K562 (cell line): ENCODE measurements at regions not wholly inside any gene's neighbourhood (a gene's known extent, or its start where the extent isn't known, plus 50 kb on each side); places are given as distances from the start of the nearest gene placed in this dataset.

Experiments used
- ATAC-seq: fragments of 200-7000 bp; cut with Tn5 transposase; 3 replicates; pipeline ENCODE4 v1.9.1; 2020; ENCODE audit warnings: moderate library complexity
- BruUV-seq: library from RNA; stranded (reverse); fragments of 400-500 nt; replicated peaks from 2 replicates; lab custom pipeline; 2021; lab: Mats Ljungman, UMichigan
- CTCF ChIA-PET: fragments of 300-600 bp; formaldehyde crosslinking; extraction: SDS; loops from one replicate; lab custom pipeline; 2021; ENCODE audit warnings: low intra/inter-chr PET ratio; lab: Yijun Ruan, JAX
- POLR2A ChIA-PET: fragments of 300-600, 350-650 bp; sonication (Branson Sonifier 250); formaldehyde crosslinking; extraction: SDS; loops from one replicate; lab custom pipeline; 2021; ENCODE audit warnings: antibody characterized with exemption, inconsistent platforms; lab: Yijun Ruan, JAX
- DNase-seq, 4 experiments: peaks; one replicate each; pipeline versions ENCODE4 v3.0.0 to v3.0.0-alpha.2; 2011 to 2018; ENCODE audit warnings: low spot score in 3 of 4, mixed read lengths in 3 of 4; ENCODE audit errors: extremely low read depth in 1 of 4
- FAIRE-seq: peaks from 2 replicates; lab custom pipeline; 2011; peaks lifted over from hg19 to GRCh38; lab: Jason Lieb, UNC
- H2AFZ ChIP-seq: 2 replicates; pipeline ENCODE4 v1.6.0; 2011; ENCODE audit warnings: low read depth, low read length, control low read depth, inconsistent platforms
- H3K27ac ChIP-seq: fragments of 200-600 bp; 3 replicates; pipeline ENCODE4 v1.8.0; 2011; ENCODE audit warnings: low read depth, mild to moderate bottlenecking, control low read depth, inconsistent platforms, low read length, moderate library complexity, mixed read lengths; ENCODE audit errors: extremely low read depth
- H3K27me3 ChIP-seq, 2 experiments: fragments of 300-600 bp in 1 of 2; 2 replicates in 1 of 2; 3 replicates in 1 of 2; pipeline versions ENCODE4 v1.6.0 to v1.8.0; 2011; ENCODE audit warnings: inconsistent platforms in 2 of 2, low read length in 2 of 2, mild to moderate bottlenecking in 1 of 2, mixed read lengths in 1 of 2, moderate library complexity in 1 of 2; ENCODE audit not compliant: control insufficient read depth in 2 of 2, insufficient read depth in 2 of 2
- H3K36me3 ChIP-seq: fragments of 300-600 bp; 3 replicates; pipeline ENCODE4 v1.8.0; 2011; ENCODE audit warnings: mild to moderate bottlenecking, low read length, inconsistent platforms; ENCODE audit not compliant: control insufficient read depth, insufficient read depth
- H3K4me1 ChIP-seq, 2 experiments: fragments of 200-600 bp in 1 of 2; replicated peaks in 1 of 2; 2 replicates in 1 of 2; 3 replicates in 1 of 2; pipeline versions ENCODE4 v1.5.1 to v1.8.0; 2011; ENCODE audit warnings: inconsistent platforms in 2 of 2, low read length in 2 of 2, mild to moderate bottlenecking in 1 of 2, mixed read lengths in 1 of 2, moderate library complexity in 1 of 2; ENCODE audit not compliant: control insufficient read depth in 2 of 2, insufficient read depth in 2 of 2
- H3K4me2 ChIP-seq: 2 replicates; pipeline ENCODE4 v1.6.1; 2011; ENCODE audit warnings: low read length, control low read depth, inconsistent platforms, mixed read lengths; ENCODE audit not compliant: insufficient read depth
- H3K4me3 ChIP-seq: fragments of 200-600 bp; sonication (generic), shearing (Covaris generic); 2 replicates; pipeline ENCODE4 v1.5.1; 2016; ENCODE audit warnings: control low read depth, inconsistent platforms
- H3K79me2 ChIP-seq: fragments of 200-600 bp; 3 replicates; pipeline ENCODE4 v1.8.0; 2011; ENCODE audit warnings: low read length, inconsistent platforms; ENCODE audit not compliant: control insufficient read depth, insufficient read depth
- H3K9ac ChIP-seq, 2 experiments: 2 replicates each; pipeline versions ENCODE4 v1.6.0 to v1.6.1; 2011; ENCODE audit warnings: low read depth in 2 of 2, low read length in 2 of 2, control low read depth in 1 of 2, inconsistent platforms in 1 of 2, mild to moderate bottlenecking in 1 of 2, mixed read lengths in 1 of 2; ENCODE audit not compliant: insufficient read depth in 1 of 2
- H3K9me1 ChIP-seq: one replicate; pipeline ENCODE4 v1.6.0; 2011; ENCODE audit warnings: inconsistent platforms, mild to moderate bottlenecking, low read length, moderate library complexity; ENCODE audit not compliant: control insufficient read depth, insufficient read depth
- H3K9me3 ChIP-seq: replicated peaks from 2 replicates; pipeline ENCODE4 v1.5.1; 2011; ENCODE audit warnings: low read depth, low read length, inconsistent platforms; ENCODE audit not compliant: control insufficient read depth, insufficient read depth
- H4K20me1 ChIP-seq: replicated peaks from 2 replicates; pipeline ENCODE4 v1.6.1; 2011; ENCODE audit warnings: low read length, inconsistent platforms, mixed read lengths; ENCODE audit not compliant: control insufficient read depth, insufficient read depth
- ATF3 ChIP-seq, 2 experiments: fragments of 450-650 bp in 1 of 2; sonication (generic) in 1 of 2; formaldehyde crosslinking in 1 of 2; IDR thresholded peaks in 1 of 2; conservative IDR thresholded peaks in 1 of 2; 2 replicates each; pipeline versions ENCODE4 v1.6.1 to v1.8.1; 2016 to 2023; ENCODE audit warnings: mild to moderate bottlenecking in 2 of 2, moderate library complexity in 2 of 2, inconsistent platforms in 1 of 2, missing genetic modification reagents in 1 of 2
- CCNT2 ChIP-seq: IDR thresholded peaks from 2 replicates; pipeline ENCODE4 v1.6.1; 2011; ENCODE audit warnings: borderline replicate concordance, low read depth, mild to moderate bottlenecking, moderate library complexity, mixed read lengths, low read length; ENCODE audit not compliant: insufficient read length; ENCODE audit errors: extremely low read depth
- CHD2 ChIP-seq: IDR thresholded peaks from 2 replicates; pipeline ENCODE4 v1.6.1; 2011; ENCODE audit warnings: low read depth, low read length
- FOXJ3 ChIP-seq: sonication (generic); formaldehyde crosslinking; IDR thresholded peaks from 2 replicates; pipeline ENCODE4 v1.4.0; 2020; ENCODE audit warnings: mild to moderate bottlenecking, missing genetic modification reagents
- GATAD2A ChIP-seq: fragments of 450-650 bp; IDR thresholded peaks from 2 replicates; pipeline ENCODE4 v1.6.1; 2017
- GATAD2B ChIP-seq: fragments of 450-650 bp; IDR thresholded peaks from 2 replicates; pipeline ENCODE4 v1.6.1; 2017; ENCODE audit warnings: mild to moderate bottlenecking, borderline replicate concordance
- HINFP ChIP-seq: fragments of 450-650 bp; conservative IDR thresholded peaks from 2 replicates; pipeline ENCODE4 v1.6.1; 2016; ENCODE audit warnings: missing genetic modification characterization, low read depth, mild to moderate bottlenecking, control low read depth, missing compliant biosample characterization
- IFI16 ChIP-seq: fragments of 250-450 bp; sonication (Bioruptor Pico); IDR thresholded peaks from 2 replicates; pipeline ENCODE4 v2.1.2; 2022; ENCODE audit warnings: mild to moderate bottlenecking, inconsistent platforms
- KAT2B ChIP-seq: IDR thresholded peaks from one replicate; pipeline ENCODE4 v1.6.1; 2012; ENCODE audit warnings: low read depth, mild to moderate bottlenecking, control low read depth, inconsistent platforms, low read length, moderate library complexity
- LCOR ChIP-seq: sonication (generic); formaldehyde crosslinking; IDR thresholded peaks from 2 replicates; pipeline ENCODE4 v1.8.0; 2022; ENCODE audit warnings: mild to moderate bottlenecking, missing genetic modification reagents
- SOX6 ChIP-seq: fragments of 450-650 bp; IDR thresholded peaks from 2 replicates; pipeline ENCODE4 v1.6.1; 2014; ENCODE audit warnings: mild to moderate bottlenecking
- TAL1 ChIP-seq: fragments of 450-650 bp; IDR thresholded peaks from 2 replicates; pipeline ENCODE4 v1.6.1; 2016; ENCODE audit warnings: mild to moderate bottlenecking
- TCF7 ChIP-seq: sonication (generic); IDR thresholded peaks from 2 replicates; pipeline ENCODE4 v1.6.1; 2016; ENCODE audit warnings: antibody characterized with exemption, borderline replicate concordance
- ZNF12 ChIP-seq: sonication (generic); formaldehyde crosslinking; IDR thresholded peaks from 2 replicates; pipeline ENCODE4 v1.4.0; 2020; ENCODE audit warnings: mild to moderate bottlenecking, missing genetic modification reagents
- ZNF764 ChIP-seq: fragments of 250-450 bp; sonication (Bioruptor Pico); IDR thresholded peaks from 2 replicates; pipeline ENCODE4 v1.4.0; 2020; ENCODE audit warnings: low read depth, mild to moderate bottlenecking, moderate library complexity
- ZNF778 ChIP-seq: fragments of 450-650 bp; formaldehyde crosslinking; IDR thresholded peaks from 2 replicates; pipeline ENCODE4 v1.4.0; 2020; ENCODE audit warnings: mild to moderate bottlenecking, moderate library complexity
- WGBS: fragments of 100-300 bp; shearing (Covaris generic); methylation state at CpG from one replicate; pipeline ENCODE4 v1.1.6; 2016; ENCODE audit warnings: low coverage, mixed read lengths; ENCODE audit not compliant: insufficient coverage; ENCODE audit errors: missing lambda C conversion rate; 5-methylcytosine and 5-hydroxymethylcytosine counted together
- in situ Hi-C: fragments of 300-500 bp; cut with MboI; formaldehyde crosslinking; loops from 4 replicates; pipeline ENCODE4 v1.15.0; 2018; ENCODE audit warnings: inconsistent platforms, mixed read lengths
- intact Hi-C: fragments of 100-400 bp; cut with micrococcal nuclease; formaldehyde crosslinking; loops from 2 replicates; pipeline ENCODE4 v1.14.2; 2022
- TF ChIP-seq, protein P1 (sequence below): fragments of 250-450 bp; sonication (Bioruptor Pico); IDR thresholded peaks from 2 replicates; pipeline ENCODE4 v1.4.0; 2020; ENCODE audit warnings: mild to moderate bottlenecking

- H4K20me1 ChIP-seq, result no peaks in the 10 kb centered on the region
- no peaks in the 10 kb centered on the region for H3K36me3 ChIP-seq
- no peak for TF ChIP-seq KAT2B
- TF ChIP-seq CCNT2, result no peak
- TF ChIP-seq TAL1, result no peak
- no peak for TF ChIP-seq HINFP (tag)
- TF ChIP-seq ZNF778 (CRISPR knock-in tag), result no peak
- TF ChIP-seq, protein P1, sequence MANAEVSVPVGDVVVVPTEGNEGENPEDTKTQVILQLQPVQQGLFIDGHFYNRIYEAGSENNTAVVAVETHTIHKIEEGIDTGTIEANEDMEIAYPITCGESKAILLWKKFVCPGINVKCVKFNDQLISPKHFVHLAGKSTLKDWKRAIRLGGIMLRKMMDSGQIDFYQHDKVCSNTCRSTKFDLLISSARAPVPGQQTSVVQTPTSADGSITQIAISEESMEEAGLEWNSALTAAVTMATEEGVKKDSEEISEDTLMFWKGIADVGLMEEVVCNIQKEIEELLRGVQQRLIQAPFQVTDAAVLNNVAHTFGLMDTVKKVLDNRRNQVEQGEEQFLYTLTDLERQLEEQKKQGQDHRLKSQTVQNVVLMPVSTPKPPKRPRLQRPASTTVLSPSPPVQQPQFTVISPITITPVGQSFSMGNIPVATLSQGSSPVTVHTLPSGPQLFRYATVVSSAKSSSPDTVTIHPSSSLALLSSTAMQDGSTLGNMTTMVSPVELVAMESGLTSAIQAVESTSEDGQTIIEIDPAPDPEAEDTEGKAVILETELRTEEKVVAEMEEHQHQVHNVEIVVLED, result no peak
- no peak for TF ChIP-seq GATAD2B
- TF ChIP-seq ZNF12, result no peak
- no peak for TF ChIP-seq ATF3 (IDR thresholded peaks at IDR 0.05)
- no peak for TF ChIP-seq ATF3 (CRISPR knock-in tag; conservative IDR thresholded peaks at IDR 0.05)
- TF ChIP-seq ZNF764 (CRISPR knock-in tag), result no peak
- TF ChIP-seq CHD2, result no peak
- no peak for TF ChIP-seq TCF7
- no peak for TF ChIP-seq LCOR (CRISPR knock-in tag)
- TF ChIP-seq FOXJ3 (CRISPR knock-in tag), result no peak
- TF ChIP-seq IFI16 (CRISPR knock-in tag), result no peak
- TF ChIP-seq SOX6, result no peak
- no peak for TF ChIP-seq GATAD2A
- ATAC-seq, result no peak
- H3K9ac ChIP-seq, result no peak overlapping the region
- no peaks in the 10 kb centered on the region for H3K4me1 ChIP-seq
- in situ Hi-C loops, result no loop called here
- no peaks in the 10 kb centered on the region for H3K27me3 ChIP-seq
- no peaks in the 10 kb centered on the region for H3K9me1 ChIP-seq
- no peak for FAIRE-seq
- no TSS peak for BruUV-seq
- 0% methylated on average over 2 of the region's 2 CpGs for WGBS
- H2AFZ ChIP-seq, result no peak overlapping the region
- no peak overlapping the region for H3K4me2 ChIP-seq
- H3K9me3 ChIP-seq, result no peaks in the 10 kb centered on the region
- ChIA-PET POLR2A (no interaction called here), CTCF (interaction anchor here (0.6 kb wide), 1 partner anchor 1818 kb away, joined by 4 read pairs; no protein-coding TSS in a partner anchor)
- no peaks in the 10 kb centered on the region for H3K79me2 ChIP-seq
- intact Hi-C loops, result no loop called here
- no peak overlapping the region for H3K27ac ChIP-seq
- DNase-seq, result no peak
- H3K4me3 ChIP-seq, result no peak overlapping the region
Measured at GRCh38 chr4:181819946-181820345, 423.3 kb upstream of the TENM3 start.
